Neural progenitor cell (in vitro differentiated cells): ENCODE measurements at regions not wholly inside any gene's neighbourhood (a gene's known extent, or its start where the extent isn't known, plus 50 kb on each side); places are given as distances from the start of the nearest gene placed in this dataset.
"Not testable (repeated sequence)": the region's sequence is repeated elsewhere in the genome, so short reads cannot be mapped to it uniquely, and the experiment has no call there.

Experiments
- EZH2 ChIP-seq: fragments of 200-600 bp; sonication (generic); IDR thresholded peaks from 2 replicates; pipeline ENCODE4 v1.6.1; 2017; ENCODE audit warnings: antibody characterized with exemption, mild to moderate bottlenecking, moderate library complexity
- EZH2phosphoT487 ChIP-seq: fragments of 200-600 bp; sonication (generic); IDR thresholded peaks from 2 replicates; pipeline ENCODE4 v1.6.1; 2017; ENCODE audit warnings: antibody characterized with exemption
- TF ChIP-seq, protein P1 (sequence below): fragments of 200-600 bp; sonication (generic); IDR thresholded peaks from 2 replicates; pipeline ENCODE4 v1.5.1; 2017; ENCODE audit warnings: antibody characterized with exemption, mild to moderate bottlenecking

DNA sequence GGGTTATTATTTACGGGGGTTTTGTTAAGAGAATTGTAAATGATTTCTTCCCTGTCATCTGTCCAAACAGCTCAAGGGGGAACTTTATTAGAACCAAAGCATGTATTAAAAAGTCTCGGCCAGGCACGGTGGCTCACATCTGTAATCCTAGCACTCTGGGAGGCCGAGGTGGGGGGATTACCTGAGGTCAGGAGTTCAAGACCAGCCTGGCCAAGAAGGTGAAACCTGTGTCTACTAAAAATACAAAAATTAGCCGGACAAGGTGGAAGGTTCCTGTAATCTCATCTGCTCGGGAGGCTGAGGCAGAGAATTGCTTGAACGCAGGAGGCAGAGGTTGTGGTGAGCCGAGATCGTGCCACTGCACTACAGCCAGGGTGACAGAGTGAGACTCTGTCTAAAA is 4486.6 kb upstream of the OR11H1 start:
- TF ChIP-seq, protein P1, sequence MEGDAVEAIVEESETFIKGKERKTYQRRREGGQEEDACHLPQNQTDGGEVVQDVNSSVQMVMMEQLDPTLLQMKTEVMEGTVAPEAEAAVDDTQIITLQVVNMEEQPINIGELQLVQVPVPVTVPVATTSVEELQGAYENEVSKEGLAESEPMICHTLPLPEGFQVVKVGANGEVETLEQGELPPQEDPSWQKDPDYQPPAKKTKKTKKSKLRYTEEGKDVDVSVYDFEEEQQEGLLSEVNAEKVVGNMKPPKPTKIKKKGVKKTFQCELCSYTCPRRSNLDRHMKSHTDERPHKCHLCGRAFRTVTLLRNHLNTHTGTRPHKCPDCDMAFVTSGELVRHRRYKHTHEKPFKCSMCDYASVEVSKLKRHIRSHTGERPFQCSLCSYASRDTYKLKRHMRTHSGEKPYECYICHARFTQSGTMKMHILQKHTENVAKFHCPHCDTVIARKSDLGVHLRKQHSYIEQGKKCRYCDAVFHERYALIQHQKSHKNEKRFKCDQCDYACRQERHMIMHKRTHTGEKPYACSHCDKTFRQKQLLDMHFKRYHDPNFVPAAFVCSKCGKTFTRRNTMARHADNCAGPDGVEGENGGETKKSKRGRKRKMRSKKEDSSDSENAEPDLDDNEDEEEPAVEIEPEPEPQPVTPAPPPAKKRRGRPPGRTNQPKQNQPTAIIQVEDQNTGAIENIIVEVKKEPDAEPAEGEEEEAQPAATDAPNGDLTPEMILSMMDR, result not testable (repeated sequence)
- TF ChIP-seq EZH2phosphoT487, EZH2: not testable (repeated sequence)
